ENCODE measurements at regions not wholly inside any gene's neighbourhood (a gene's known extent, or its start where the extent isn't known, plus 50 kb on each side); places are given as distances from the start of the nearest gene placed in this dataset.

- TF ChIP-seq POLR2A (IDR thresholded peaks at IDR 0.05) (no peak), CTCF (IDR thresholded peaks at IDR 0.05) (no peak)
Observed at GRCh38 chr13:31638577-31638976, 100.7 kb upstream of the RXFP2 start.
